Astrocyte (in vitro differentiated cells and primary cell): ENCODE measurements at regions not wholly inside any gene's neighbourhood (a gene's known extent, or its start where the extent isn't known, plus 50 kb on each side); places are given as distances from the start of the nearest gene placed in this dataset.

Experiments
- DNase-seq: peaks from one replicate; pipeline ENCODE4 v3.0.0-alpha.2; 2010; ENCODE audit warnings: low read depth
- FAIRE-seq: peaks from 2 replicates; lab custom pipeline; 2011; peaks lifted over from hg19 to GRCh38; lab: Jason Lieb, UNC
- H2AFZ ChIP-seq: 2 replicates; pipeline ENCODE4 v1.6.0; 2012; ENCODE audit warnings: low read depth, low read length, inconsistent platforms
- H3K27ac ChIP-seq: 2 replicates; pipeline ENCODE4 v1.5.1; 2011; ENCODE audit warnings: low read depth, low read length, inconsistent platforms
- H3K27me3 ChIP-seq: 2 replicates; pipeline ENCODE4 v1.6.0; 2011; ENCODE audit warnings: low read length, inconsistent platforms; ENCODE audit not compliant: insufficient read depth
- H3K36me3 ChIP-seq: 2 replicates; pipeline ENCODE4 v1.5.1; 2011; ENCODE audit warnings: low read length, inconsistent platforms; ENCODE audit not compliant: insufficient read depth
- H3K4me1 ChIP-seq: 2 replicates; pipeline ENCODE4 v1.5.1; 2011; ENCODE audit warnings: low read length, inconsistent platforms; ENCODE audit not compliant: insufficient read depth
- H3K4me2 ChIP-seq: 2 replicates; pipeline ENCODE4 v1.6.0; 2012; ENCODE audit warnings: low read length, inconsistent platforms
- H3K4me3 ChIP-seq: 2 replicates; pipeline ENCODE4 v1.5.1; 2011; ENCODE audit warnings: low read depth, mild to moderate bottlenecking, low read length, inconsistent platforms; ENCODE audit not compliant: insufficient read depth
- H3K79me2 ChIP-seq: 2 replicates; pipeline ENCODE4 v1.6.0; 2012; ENCODE audit warnings: mild to moderate bottlenecking, low read length, inconsistent platforms; ENCODE audit not compliant: insufficient read depth
- H3K9ac ChIP-seq: 2 replicates; pipeline ENCODE4 v1.6.0; 2012; ENCODE audit warnings: mild to moderate bottlenecking, low read length, inconsistent platforms
- H3K9me3 ChIP-seq: 2 replicates; pipeline ENCODE4 v1.5.1; 2012; ENCODE audit warnings: low read depth, mild to moderate bottlenecking, low read length, inconsistent platforms; ENCODE audit not compliant: insufficient read depth
- H4K20me1 ChIP-seq: 2 replicates; pipeline ENCODE4 v1.6.0; 2012; ENCODE audit warnings: low read length, inconsistent platforms; ENCODE audit not compliant: insufficient read depth
- H3K27ac Mint-ChIP-seq: one replicate; pipeline ENCODE4 v1.8.0; 2021; ENCODE audit warnings: mild to moderate bottlenecking, mixed read lengths; ENCODE audit not compliant: unreplicated experiment
- H3K27me3 Mint-ChIP-seq: one replicate; pipeline ENCODE4 v1.8.0; 2021; ENCODE audit warnings: low read depth, mixed read lengths; ENCODE audit not compliant: unreplicated experiment
- H3K36me3 Mint-ChIP-seq: one replicate; pipeline ENCODE4 v1.8.0; 2021; ENCODE audit warnings: low read depth, mixed read lengths; ENCODE audit not compliant: unreplicated experiment
- H3K4me1 Mint-ChIP-seq: one replicate; pipeline ENCODE4 v1.8.0; 2021; ENCODE audit warnings: low read depth, mixed read lengths; ENCODE audit not compliant: unreplicated experiment
- H3K4me3 Mint-ChIP-seq: one replicate; pipeline ENCODE4 v1.8.0; 2021; ENCODE audit warnings: mild to moderate bottlenecking, moderate library complexity, mixed read lengths; ENCODE audit not compliant: unreplicated experiment
- H3K9me3 Mint-ChIP-seq: one replicate; pipeline ENCODE4 v1.8.0; 2021; ENCODE audit warnings: mild to moderate bottlenecking, mixed read lengths; ENCODE audit not compliant: unreplicated experiment
- EZH2 ChIP-seq: IDR thresholded peaks from 2 replicates; pipeline ENCODE4 v1.6.1; 2012; ENCODE audit warnings: mild to moderate bottlenecking, low read length, inconsistent platforms; ENCODE audit not compliant: insufficient read depth
- TF ChIP-seq, protein P1 (sequence below): IDR thresholded peaks from 2 replicates; pipeline ENCODE4 v1.5.1; 2011; ENCODE audit warnings: low read depth, mild to moderate bottlenecking, inconsistent platforms, low read length, moderate library complexity; ENCODE audit not compliant: insufficient read depth

DNA sequence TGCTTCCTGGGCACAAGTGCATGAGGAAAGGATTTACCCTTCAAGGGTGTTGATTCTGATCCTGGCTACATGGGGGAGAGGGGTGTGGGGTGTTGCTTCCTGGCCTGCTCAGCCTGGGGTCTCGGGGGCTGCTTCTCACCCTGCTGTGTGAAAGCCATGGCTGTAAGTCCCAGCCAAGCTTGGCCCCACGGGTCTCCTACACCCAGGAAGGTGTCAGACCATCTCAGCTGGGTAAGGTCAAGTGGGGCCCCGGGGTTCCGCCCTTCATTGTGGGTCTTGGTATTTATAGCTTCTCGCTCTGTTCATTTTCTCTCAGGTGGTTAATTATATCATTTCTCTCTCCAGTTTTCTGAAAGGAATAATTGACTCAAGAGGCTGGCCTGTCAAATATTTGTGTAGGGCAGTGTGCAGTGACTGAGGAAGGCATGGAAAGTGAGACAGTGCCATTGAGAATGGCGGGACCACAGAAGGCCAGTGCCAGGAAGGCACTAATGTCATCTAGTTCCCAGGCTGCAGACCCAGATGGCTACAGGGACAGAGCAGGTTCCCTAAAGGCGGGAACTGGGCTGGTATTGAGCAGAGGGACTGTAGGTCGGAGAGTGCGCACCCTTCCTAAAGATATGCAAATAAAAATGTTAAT, 126.0 kb downstream of the FOXD1 start:
- H3K36me3 ChIP-seq = no peaks in the 10 kb centered on the region
- no peak overlapping the region for H3K4me3 ChIP-seq
- peak overlapping the region; percentile 36 for H2AFZ ChIP-seq
- DNase-seq = no peak
- no peak for TF ChIP-seq EZH2
- TF ChIP-seq, protein P1, sequence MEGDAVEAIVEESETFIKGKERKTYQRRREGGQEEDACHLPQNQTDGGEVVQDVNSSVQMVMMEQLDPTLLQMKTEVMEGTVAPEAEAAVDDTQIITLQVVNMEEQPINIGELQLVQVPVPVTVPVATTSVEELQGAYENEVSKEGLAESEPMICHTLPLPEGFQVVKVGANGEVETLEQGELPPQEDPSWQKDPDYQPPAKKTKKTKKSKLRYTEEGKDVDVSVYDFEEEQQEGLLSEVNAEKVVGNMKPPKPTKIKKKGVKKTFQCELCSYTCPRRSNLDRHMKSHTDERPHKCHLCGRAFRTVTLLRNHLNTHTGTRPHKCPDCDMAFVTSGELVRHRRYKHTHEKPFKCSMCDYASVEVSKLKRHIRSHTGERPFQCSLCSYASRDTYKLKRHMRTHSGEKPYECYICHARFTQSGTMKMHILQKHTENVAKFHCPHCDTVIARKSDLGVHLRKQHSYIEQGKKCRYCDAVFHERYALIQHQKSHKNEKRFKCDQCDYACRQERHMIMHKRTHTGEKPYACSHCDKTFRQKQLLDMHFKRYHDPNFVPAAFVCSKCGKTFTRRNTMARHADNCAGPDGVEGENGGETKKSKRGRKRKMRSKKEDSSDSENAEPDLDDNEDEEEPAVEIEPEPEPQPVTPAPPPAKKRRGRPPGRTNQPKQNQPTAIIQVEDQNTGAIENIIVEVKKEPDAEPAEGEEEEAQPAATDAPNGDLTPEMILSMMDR = no peak
- H3K4me1 Mint-ChIP-seq = peaks cover 17% of the 10 kb centered on the region
- peaks cover 3% of the 10 kb centered on the region for H3K27me3 Mint-ChIP-seq
- peak overlapping the region; percentile 70 for H3K4me2 ChIP-seq
- H3K4me3 Mint-ChIP-seq = peak overlapping the region; percentile 2
- H3K4me1 ChIP-seq = peaks cover 19% of the 10 kb centered on the region
- peak overlapping the region; percentile 73 for H3K27ac Mint-ChIP-seq
- no peaks in the 10 kb centered on the region for H4K20me1 ChIP-seq
- no peaks in the 10 kb centered on the region for H3K9me3 ChIP-seq
- H3K9ac ChIP-seq = peak overlapping the region; percentile 68
- H3K9me3 Mint-ChIP-seq = peaks cover 3% of the 10 kb centered on the region
- H3K36me3 Mint-ChIP-seq = peaks cover 3% of the 10 kb centered on the region
- H3K79me2 ChIP-seq = no peaks in the 10 kb centered on the region
- FAIRE-seq = no peak
- H3K27ac ChIP-seq = peak overlapping the region; percentile 94
- no peaks in the 10 kb centered on the region for H3K27me3 ChIP-seq

GRCh38 chr5:73321757-73322436, 126.7 kb downstream of the FOXD1 start:
- H3K4me1 ChIP-seq = peaks cover 17% of the 10 kb centered on the region
- peak overlapping the region; percentile 68 for H3K9ac ChIP-seq
- no peaks in the 10 kb centered on the region for H4K20me1 ChIP-seq
- peak; percentile 100 for DNase-seq
- peak overlapping the region; percentile 73 for H3K27ac Mint-ChIP-seq
- no peaks in the 10 kb centered on the region for H3K9me3 ChIP-seq
- H3K27me3 Mint-ChIP-seq = peaks cover 3% of the 10 kb centered on the region
- no peaks in the 10 kb centered on the region for H3K27me3 ChIP-seq
- peaks cover 17% of the 10 kb centered on the region for H3K4me1 Mint-ChIP-seq
- peak overlapping the region; percentile 70 for H3K4me2 ChIP-seq
- H3K79me2 ChIP-seq = no peaks in the 10 kb centered on the region
- no peaks in the 10 kb centered on the region for H3K36me3 ChIP-seq
- peaks cover 3% of the 10 kb centered on the region for H3K36me3 Mint-ChIP-seq
- H3K9me3 Mint-ChIP-seq = peaks cover 3% of the 10 kb centered on the region
- H3K4me3 ChIP-seq = no peak overlapping the region
- H2AFZ ChIP-seq = peak overlapping the region; percentile 36
- H3K4me3 Mint-ChIP-seq = peak overlapping the region; percentile 2
- H3K27ac ChIP-seq = peak overlapping the region; percentile 94
- FAIRE-seq = peak; percentile 99
- no peak for TF ChIP-seq EZH2

DNA sequence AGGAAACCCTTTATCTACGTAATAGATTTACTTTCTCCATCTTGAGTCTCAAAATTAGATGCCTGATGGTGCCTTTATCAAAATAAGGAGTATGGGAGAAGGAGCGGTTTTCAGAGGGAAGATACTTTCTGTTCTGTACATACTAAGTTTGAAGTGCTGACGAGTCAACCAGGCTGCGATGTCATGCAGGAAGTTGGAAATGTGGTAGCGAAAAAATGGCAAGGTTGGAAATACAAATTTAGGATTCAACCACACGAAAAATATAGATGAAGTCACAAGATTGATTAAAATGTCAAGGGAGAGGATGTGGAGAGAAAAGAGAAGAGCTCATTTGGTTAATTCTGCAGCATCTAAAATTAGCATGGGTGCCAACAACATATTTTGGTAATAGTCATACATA, 129.5 kb downstream of the FOXD1 start:
- H3K27ac ChIP-seq = peak overlapping the region; percentile 35
- H3K9me3 ChIP-seq = no peaks in the 10 kb centered on the region
- H3K4me1 ChIP-seq = peaks cover 21% of the 10 kb centered on the region
- Mint-ChIP-seq H3K36me3 (peaks cover 3% of the 10 kb centered on the region), H3K9me3 (peaks cover 3% of the 10 kb centered on the region), H3K4me3 (no peak overlapping the region), H3K27ac (no peak overlapping the region), H3K27me3 (peaks cover 4% of the 10 kb centered on the region), H3K4me1 (peaks cover 17% of the 10 kb centered on the region)
- H4K20me1 ChIP-seq = no peaks in the 10 kb centered on the region
- FAIRE-seq (no peak), DNase-seq (peak; percentile 76)
- H3K9ac ChIP-seq = no peak overlapping the region
- no peak overlapping the region for H3K4me3 ChIP-seq
- H3K79me2 ChIP-seq = no peaks in the 10 kb centered on the region
- no peak overlapping the region for H2AFZ ChIP-seq
- no peaks in the 10 kb centered on the region for H3K36me3 ChIP-seq
- no peaks in the 10 kb centered on the region for H3K27me3 ChIP-seq
- H3K4me2 ChIP-seq = no peak overlapping the region
- TF ChIP-seq EZH2 = no peak
- TF ChIP-seq, protein P1 = no peak
